NCI-H2081 (cell line): ENCODE measurements at regions not wholly inside any gene's neighbourhood (a gene's known extent, or its start where the extent isn't known, plus 50 kb on each side); places are given as distances from the start of the nearest gene placed in this dataset.

Experiments
- DNase-seq, 2 experiments: peaks; one replicate each; lab custom pipeline; 2025; lab: John Stamatoyannopoulos, UW

DNA sequence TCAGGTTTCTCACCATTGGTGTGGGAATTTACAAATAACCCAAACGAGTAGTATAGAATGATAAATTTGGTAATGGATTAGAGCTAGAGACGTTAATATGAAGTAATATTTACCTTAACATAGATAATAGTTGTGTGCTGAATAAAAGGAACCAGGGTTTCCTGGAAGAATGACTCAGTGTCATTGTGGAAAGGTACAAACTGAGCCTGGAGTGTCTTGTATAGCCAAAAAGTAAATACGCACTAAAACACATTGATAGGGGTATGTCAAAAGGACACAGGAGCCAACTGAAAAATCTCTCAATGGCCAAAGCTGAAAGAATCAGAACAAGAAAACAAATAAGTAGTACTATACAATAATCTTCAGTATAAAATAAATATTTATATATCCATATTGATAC, 363.5 kb downstream of the SLCO4C1 start:
- peak in 1 of 2 experiments; percentile 6 for DNase-seq

GRCh38 chr5:101929628-101930027, 366.5 kb downstream of the SLCO4C1 start:
- DNase-seq: peak in 1 of 2 experiments; percentile 40

DNA sequence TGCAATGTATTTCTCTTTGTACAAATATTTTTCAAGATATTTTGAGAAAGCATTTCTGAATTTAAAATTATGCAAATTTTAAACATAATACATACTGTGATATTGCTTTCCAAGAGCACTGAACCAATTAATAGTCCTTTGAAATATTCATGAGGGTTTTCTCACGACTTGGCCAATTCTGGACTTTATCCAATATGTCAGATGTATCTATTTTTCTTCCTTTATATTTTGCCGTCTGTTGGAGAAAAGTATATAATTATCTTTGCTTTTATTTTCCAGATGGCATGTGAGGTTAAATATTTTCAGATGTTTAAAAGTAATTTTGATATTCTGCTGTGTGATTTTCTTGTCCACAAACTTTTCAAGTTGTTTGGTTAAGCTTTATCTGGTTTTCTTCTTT, 378.9 kb downstream of the SLCO4C1 start:
- no peak for DNase-seq

GRCh38 chr5:101915554-101915953, 380.5 kb downstream of the SLCO4C1 start:
- no peak for DNase-seq

- DNase-seq: no peak
Observed at GRCh38 chr5:101904736-101905135, 391.3 kb downstream of the SLCO4C1 start.

DNA sequence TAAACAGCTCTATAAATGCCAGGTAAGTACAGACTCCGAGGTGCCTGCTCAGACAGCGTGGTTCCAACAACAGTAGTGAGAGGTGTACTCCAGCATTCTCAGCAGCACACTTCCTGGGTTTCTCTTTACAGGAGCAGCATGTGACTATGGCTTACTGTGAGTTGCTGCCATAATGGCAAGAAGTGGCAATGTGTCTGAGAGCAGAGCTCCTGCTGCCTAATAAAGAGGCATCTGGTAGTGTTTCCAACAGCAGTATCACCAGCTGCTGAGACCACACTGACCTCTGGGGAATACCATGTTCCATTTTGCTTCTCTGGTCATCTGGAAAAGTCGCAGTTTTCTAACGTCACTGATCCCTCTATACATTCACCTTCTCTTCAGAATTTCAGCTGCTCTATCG, 398.2 kb downstream of the SLCO4C1 start:
- DNase-seq: peak in 1 of 2 experiments; percentile 61

DNA sequence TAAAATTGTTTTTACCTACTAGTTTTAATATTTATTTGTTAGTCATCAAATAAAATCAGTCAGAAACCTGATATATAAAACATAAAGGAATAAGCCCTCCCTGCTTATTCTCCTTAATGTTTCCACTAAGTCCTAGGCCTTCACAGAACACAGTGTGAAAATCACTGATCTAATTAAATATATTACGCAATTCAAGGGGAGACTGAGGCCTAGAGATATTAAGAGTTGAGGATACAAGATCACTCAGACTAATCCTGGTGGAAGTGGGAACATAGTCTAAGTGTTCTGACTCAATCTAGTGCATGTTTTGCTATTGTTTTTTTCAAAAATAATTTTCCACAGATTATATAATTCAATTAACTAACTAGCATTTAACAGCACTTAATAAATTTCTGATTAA, 401.1 kb downstream of the SLCO4C1 start:
- no peak for DNase-seq

DNA sequence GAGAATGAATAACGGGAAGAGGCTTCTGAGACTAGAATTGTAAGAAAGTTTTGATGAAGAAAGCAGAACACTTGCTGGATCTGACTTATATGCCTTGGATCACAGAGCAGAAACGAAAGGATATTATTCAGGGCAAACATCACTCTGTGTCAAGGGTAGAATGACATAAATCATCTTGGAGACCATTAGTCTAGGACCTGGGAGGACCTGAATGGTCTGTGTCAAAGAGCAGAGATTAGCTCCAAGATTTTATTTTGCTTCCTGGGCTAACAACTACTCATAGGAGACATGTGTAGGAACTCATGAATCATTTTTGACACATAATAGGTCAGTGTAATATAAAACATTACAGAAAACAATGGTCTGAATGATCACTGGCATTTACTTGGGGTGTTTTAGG, 417.9 kb downstream of the SLCO4C1 start:
- DNase-seq: peak in 1 of 2 experiments; percentile 10

DNA sequence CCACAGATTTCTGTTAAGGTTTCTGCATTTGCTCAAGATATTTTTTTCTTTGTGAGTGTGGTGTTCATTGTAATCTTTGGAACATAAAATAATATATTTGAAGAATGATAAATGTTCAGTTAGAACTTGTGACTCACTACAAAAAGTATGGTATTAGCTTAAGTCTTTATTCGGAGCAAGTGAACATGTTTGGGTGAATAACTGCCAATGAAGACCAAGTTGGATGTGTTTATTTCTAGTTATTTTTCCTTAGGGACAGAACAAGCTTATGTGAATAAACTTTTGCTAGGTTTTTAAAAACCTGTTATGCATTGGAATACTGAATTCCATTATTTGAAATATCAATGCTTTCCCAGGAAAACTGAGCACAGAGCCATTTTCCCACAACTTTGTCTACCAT, 418.6 kb downstream of the SLCO4C1 start:
- DNase-seq: no peak

DNA sequence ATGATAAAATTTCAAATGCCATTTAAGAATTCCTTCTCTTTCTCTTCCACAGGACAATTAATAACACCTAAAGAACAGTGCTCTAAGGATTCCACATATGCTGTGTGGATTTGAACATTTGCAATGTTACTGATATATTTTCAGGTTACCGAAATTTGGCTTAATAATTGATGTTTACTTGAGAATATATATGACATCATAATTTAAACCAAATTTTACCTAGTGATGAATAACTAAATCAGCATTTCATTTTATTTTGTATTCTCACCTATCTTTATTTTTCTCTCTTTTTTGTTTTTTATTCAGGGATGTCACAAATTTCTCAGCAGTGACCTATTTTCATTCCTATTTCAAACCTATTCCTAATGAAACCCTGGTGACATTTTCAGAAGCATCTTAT, 429.6 kb downstream of the SLCO4C1 start:
- DNase-seq: no peak

GRCh38 chr5:101860563-101860962, 435.5 kb downstream of the SLCO4C1 start:
- DNase-seq: no peak

DNA sequence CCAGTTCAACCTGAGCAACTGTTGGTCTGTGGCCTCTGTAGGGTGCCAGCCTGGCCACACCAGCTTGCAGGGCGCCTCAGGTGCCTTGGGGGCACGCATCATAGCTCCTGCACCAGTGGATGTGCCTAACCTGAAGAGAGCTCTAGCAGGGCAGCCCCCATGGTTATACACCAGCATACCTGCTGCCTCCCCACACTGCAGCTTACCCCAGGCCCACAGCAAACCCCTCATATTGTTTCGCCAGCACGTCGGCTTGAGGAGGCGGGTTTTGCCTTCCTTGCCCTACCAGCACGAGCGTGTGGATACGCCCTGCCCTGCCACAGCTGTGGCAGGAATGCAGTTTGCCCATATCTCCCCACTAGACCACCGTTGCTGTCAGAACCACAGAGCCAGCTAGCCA, 435.9 kb downstream of the SLCO4C1 start:
- DNase-seq: no peak

DNA sequence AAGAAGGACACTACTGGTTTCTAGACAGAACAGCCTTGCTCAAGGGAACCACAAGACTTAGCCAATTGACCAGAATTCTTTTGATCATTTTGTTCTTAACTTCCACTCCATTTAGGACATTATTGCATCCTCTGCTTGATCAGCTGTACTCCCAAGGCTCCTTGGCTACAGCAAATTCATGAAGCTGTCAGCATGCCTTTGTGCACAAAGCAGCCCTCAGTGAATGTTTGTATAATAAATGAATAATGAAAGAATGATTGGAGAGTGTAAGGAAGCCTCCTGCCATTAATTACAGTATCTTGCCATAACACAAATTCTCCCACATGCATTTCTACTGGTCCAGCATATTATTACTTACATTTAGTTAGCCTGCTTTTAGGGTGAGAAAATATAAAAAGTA, 449.6 kb downstream of the SLCO4C1 start:
- DNase-seq: no peak

DNA sequence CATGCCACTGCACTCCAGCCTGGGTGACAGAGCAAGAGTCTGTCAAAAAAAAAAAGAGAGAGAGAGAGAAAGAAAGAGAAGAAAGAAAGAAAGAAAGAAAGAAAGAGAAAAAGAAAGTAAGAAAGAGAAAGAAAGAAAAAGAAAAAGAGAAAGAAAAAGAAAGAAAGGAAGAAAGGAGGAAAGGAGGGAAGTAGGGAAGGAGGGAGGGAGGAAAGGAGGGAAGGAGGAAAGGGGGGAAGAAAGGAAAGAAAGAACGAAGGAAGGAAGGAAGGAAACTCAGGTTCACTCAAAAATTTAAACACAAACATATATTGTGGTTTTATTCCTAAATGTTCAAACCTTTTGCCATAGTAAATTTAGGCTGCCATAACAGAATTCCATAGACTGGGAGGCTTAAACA, 453.0 kb downstream of the SLCO4C1 start:
- DNase-seq: no peak

DNA sequence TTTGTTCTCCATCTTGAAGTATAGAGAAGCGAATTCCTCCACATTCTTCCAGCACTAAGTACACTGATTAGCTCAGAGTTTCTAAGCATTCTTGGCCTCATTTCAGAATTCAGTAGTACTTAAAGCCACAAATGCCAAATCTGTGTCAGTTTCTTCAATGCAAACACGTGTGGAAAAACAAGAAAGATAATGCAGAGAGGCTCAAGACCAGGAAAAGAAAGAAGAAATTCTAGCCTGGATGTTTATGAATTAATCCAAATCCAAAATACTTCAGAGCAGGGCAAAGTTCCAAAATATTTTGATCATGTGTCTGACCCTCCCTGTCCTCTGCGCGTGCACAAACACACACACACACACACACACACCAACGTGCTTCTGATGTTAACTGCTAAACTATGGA, 457.6 kb downstream of the SLCO4C1 start:
- no peak for DNase-seq

GRCh38 chr5:101829255-101829654, 466.8 kb downstream of the SLCO4C1 start:
- no peak for DNase-seq

DNA sequence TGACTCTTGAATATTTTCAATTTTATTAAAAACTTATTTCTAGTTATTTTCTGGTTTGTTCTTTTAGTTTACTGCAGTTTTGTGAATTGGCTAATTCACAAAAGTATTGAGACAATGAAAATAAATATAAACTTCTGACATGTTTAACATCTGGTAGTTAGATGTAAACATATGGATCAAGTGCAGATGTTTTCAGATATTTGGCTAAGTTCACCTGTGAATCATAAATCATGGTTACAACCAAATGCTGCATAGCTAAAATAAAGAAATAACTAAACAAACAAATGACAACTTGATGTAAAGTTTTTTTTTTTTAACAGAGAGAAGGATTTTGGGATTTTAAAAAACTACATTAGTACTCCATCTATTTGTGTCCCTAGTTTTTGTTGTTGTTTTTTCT, 484.6 kb downstream of the SLCO4C1 start:
- no peak for DNase-seq

DNA sequence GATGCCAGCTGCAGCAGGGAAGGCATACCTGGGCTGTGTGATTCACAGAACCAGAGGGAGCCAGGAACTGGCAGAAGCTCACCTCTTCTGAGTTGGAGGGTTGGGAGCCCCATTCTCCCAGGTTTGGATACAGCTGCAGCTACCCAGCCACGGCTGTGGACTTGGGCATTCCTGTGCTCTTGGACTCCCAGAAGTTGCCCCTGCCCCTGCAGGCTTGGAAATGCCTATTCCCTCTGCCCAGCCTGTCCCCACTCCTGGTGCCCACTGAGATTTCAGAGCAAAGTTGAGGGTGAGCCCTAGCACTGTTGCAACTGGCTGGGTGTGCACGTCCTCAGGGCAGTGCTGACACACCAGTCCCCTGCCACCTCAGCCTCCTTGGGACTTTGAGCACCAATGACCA, 489.7 kb downstream of the SLCO4C1 start:
- no peak for DNase-seq

DNA sequence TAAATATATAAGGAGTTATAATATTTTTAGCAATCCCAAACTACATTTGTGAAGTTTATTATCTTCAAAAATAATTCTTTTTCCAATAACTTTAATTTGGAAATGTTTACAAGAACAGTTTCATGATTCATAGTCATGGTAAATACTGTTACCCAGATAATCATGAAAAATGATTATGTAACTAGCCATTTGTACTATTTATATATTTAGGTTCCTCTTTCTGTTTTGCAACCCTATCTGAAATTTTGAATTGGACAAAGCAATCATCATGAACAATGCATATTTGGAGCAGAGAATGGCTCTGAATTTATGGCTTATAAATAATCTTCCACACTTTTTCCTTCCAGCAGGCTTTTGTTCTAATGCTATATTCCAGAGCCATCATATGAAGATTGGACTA, 499.7 kb downstream of the SLCO4C1 start:
- no peak for DNase-seq

- DNase-seq: no peak
Observed at GRCh38 chr5:101788797-101789196, 507.3 kb downstream of the SLCO4C1 start.

GRCh38 chr5:101785090-101785489, 511.0 kb downstream of the SLCO4C1 start:
- no peak for DNase-seq

DNA sequence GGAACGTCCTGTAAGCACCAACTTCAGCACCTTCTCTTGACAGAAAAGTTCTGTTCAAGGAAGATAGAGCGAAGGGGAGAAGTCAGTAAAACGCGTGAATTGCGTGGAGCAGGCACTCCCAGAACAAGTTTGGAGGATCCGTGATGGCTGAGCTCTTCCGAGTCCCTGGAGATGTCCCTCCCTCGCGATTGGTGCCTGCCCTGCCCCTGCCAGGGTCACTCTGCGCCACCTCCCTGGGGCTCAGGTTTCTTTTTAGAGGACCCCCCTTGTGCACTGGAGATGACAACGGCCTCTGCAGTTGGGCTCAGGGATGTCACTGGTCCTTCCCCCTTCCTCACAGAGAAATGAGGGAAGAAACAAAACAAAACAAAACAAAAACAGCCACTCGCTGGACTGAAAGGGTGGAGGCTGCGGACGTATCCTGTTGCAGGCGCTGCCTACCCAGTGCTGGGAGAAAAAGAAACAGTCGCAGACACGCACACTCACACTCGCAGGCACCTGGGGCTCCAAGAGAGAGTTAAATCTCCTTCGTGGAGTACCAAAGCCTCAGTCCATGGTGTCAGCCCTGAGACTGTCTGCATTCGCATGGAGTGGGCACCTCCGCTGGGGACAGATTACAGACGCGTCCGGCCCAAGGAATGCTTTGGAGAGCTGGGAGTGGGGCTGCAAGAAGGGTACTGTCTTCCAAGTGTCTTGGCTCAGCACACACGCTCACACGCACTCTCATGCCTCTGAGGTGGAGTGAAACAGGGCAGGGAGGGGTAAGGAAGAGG, 512.7 kb downstream of the SLCO4C1 start:
- no peak for DNase-seq

DNA sequence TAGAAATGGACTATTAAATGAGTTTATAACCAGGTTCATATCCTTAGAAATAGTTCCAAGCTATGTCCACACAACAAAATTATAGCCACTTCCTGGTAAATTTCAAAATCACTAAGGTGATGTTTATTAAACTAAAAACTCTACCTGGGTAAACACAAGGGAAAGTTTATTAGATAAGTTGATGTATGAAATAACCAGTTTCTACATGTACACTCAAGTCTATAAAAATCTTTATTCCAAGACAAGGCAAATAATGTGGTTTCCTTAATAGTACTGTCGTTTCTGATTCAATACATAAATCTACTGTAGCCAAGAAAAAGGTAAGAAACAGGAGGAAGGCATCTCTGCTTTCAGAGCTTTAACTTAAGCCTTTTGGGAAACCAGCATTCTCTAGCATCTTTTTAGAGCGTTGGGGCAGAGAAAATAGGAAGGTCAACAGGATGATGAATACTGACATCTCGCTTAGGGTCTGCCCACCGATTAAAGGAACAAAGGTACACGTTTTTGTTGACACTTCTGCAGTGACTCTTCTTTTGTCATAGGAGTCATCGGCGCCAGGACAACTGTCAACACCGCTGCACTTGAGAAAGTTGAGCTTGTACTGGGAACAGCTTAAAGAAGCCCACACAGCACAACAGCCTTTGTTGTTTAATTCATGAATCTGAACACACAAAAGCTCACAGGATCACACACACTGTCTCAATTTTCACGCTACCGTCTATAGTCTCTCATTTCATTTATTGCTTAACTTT, 513.6 kb downstream of the SLCO4C1 start:
- no peak for DNase-seq

DNA sequence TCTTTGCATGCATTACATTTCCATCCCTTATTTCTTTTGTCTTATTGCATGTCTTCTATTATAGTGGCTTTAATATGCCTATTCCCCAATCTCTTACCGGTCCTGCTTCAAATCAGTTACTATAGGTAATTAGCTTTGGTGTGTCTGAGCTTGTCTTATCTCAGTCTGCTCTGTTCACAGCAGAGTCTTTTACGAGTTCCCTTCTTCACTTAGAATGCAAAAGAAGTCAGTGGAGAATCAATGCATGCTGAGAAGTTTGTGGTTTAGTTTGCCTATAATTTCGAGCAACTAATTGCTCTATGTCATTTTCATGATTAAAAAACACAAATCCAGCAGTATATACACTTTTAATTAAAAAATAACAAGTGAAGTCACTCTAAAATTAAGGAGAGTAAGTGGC, 545.0 kb downstream of the SLCO4C1 start:
- DNase-seq: no peak
